Cardiac fibroblast (primary cell): ENCODE measurements at regions not wholly inside any gene's neighbourhood (a gene's known extent, or its start where the extent isn't known, plus 50 kb on each side); places are given as distances from the start of the nearest gene placed in this dataset.

ENCODE experiments used
- DNase-seq, 2 donors: peaks; one replicate each; pipeline versions ENCODE4 v3.0.0 to v3.0.0-alpha.2; 2010; ENCODE audit warnings: low read depth in 2 of 2
- H3K4me3 ChIP-seq, 2 donors: replicated peaks in 1 of 2; 1 replicate in 1 of 2; 2 replicates in 1 of 2; pipeline ENCODE4 v1.5.1; 2011; ENCODE audit warnings: low read depth in 2 of 2, low read length in 2 of 2, mild to moderate bottlenecking in 2 of 2, moderate library complexity in 1 of 2
- TF ChIP-seq, protein P1 (sequence below): IDR thresholded peaks from one replicate; pipeline ENCODE4 v1.5.1; 2011; ENCODE audit warnings: low read depth, mild to moderate bottlenecking, low read length, inconsistent platforms

DNA sequence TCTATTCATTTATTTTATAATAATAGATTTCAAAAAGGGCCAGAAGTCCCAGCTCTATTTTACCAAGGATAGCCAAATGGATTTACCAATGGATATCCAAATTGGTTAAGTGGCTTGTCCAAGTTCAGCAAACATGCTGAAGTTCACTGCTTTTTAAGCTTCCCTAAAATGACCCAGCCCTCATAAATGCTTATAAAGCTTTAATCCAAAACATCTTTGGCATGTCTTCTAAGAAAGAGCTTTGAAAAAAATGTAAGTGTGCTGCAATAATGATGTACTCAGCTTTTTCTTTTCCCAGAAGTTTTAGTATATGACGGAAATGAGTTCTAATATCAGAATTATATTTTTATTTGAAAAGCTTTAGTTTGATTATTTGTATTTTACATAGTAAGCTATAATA is 451.5 kb upstream of the ADAMTS5 start:
- DNase-seq, result no peak
- TF ChIP-seq, protein P1, sequence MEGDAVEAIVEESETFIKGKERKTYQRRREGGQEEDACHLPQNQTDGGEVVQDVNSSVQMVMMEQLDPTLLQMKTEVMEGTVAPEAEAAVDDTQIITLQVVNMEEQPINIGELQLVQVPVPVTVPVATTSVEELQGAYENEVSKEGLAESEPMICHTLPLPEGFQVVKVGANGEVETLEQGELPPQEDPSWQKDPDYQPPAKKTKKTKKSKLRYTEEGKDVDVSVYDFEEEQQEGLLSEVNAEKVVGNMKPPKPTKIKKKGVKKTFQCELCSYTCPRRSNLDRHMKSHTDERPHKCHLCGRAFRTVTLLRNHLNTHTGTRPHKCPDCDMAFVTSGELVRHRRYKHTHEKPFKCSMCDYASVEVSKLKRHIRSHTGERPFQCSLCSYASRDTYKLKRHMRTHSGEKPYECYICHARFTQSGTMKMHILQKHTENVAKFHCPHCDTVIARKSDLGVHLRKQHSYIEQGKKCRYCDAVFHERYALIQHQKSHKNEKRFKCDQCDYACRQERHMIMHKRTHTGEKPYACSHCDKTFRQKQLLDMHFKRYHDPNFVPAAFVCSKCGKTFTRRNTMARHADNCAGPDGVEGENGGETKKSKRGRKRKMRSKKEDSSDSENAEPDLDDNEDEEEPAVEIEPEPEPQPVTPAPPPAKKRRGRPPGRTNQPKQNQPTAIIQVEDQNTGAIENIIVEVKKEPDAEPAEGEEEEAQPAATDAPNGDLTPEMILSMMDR, result no peak

DNA sequence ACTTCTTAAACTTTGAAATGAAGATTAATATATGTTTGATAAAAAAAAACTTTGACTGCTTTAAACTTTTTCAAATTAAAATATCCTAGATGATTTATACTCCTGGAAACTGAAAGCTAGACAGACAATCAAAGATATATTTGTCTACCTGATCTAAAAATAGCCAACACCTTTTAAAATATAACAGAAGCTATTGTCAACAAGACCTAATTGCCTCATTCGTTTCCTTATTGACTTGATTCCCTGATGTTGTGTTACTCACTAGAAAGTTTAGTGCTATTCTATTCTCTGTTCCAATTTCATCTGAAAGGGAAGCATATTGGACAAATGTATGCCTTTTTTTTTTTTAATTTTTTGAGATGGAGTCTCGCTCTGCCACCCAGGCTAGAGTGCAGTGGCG is 445.6 kb upstream of the ADAMTS5 start:
- TF ChIP-seq, protein P1, result no peak
- no peak overlapping the region for H3K4me3 ChIP-seq
- DNase-seq, result no peak

More for the DNA sequence above, 451.5 kb upstream of the ADAMTS5 start:
- H3K4me3 ChIP-seq, result no peak overlapping the region

DNA sequence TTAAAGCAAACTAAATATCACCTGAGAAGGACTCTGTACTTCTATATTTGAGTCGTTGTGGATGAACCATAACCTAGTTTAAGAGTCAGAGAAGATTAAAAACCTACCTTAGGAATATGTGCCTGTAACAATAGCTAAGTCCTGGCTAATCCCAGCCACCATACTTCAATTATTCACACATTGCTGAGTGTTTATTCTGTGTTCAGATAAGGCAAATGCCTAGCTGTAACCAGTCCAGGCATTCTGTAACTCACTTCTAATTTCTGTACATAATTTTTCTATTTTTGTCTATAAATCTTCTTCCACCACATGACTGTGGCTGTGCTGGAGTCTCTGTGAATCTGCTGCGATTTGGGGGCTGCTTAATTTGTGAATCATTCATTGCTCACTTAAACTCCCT is 441.9 kb upstream of the ADAMTS5 start:
- H3K4me3 ChIP-seq, result no peak overlapping the region
- DNase-seq, result no peak
- TF ChIP-seq, protein P1, result no peak

DNA sequence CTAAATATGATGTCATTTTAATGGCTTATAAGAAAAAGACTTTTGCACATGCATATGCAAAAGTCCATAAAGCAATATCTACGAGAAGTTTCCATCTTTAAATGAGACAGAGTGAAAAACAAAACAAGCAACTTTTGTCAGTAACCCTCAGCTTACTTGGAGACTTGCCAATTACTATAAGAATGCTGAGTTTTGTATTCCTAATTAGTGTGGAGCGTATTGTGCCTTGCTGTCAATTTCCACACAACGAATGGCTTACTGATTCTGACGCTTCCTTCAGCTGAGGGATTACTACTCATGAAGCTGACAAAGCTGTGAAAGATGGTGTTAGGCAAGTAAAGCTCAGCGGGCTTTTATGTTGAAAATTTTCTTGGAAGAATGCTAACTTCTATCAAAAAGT is 440.4 kb upstream of the ADAMTS5 start:
- TF ChIP-seq, protein P1, result no peak
- DNase-seq, result peak in 1 of 2 donors; percentile 34
- no peak overlapping the region for H3K4me3 ChIP-seq

DNA sequence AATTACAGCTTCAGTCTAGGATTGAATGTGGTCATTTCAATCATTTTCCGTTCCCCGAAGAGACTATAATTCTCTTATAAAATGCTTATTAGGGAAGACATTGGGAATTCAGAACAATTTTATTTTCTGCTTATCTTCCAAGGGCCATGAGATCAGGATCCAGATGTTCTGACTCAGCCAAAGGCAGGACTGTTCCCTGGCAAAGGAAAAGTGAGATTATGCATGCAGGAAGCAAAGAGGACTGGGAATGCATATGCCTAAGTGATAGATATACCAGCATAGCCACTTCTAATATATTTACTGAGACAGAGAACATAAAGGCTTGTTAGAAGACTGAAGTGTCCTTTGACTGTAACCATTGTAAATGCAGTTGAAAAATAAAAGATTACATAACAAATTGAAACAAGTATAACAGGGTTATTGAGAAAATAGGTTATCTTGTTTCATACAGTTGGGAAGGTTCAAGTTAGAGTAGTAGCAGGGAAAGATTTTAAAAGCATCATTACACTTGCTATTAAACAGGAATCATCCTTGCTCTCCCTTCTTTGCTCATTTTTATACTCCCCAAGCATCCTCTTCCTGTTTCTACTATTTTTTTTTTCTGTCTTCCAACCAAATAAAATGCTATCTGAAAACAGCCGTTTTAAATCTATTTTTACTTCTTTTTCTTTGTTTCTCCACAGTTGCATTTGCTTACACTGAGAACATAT is 439.6 kb upstream of the ADAMTS5 start:
- TF ChIP-seq, protein P1, result no peak
- DNase-seq, result peak; percentile 29 to 70
- no peak overlapping the region for H3K4me3 ChIP-seq

DNA sequence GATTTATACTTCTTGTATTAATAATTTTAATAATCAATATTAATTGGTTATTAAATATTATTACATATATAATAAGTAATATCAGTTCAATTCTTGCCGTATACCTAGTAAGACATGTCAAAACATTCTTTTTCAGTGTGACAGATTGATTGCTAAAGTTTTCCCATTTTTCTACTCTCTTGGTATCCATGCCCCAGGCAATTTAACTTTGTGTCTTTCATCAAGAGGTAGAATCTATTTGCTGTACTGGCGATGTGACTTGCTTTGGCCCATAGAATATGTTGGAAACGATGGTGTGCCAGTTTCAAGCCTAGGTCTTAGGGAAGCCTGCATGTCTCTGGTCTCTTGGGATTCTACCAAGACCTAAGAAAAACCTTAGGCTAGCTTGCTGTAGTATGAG is 436.1 kb upstream of the ADAMTS5 start:
- TF ChIP-seq, protein P1, result no peak
- no peak overlapping the region for H3K4me3 ChIP-seq
- DNase-seq, result no peak

DNA sequence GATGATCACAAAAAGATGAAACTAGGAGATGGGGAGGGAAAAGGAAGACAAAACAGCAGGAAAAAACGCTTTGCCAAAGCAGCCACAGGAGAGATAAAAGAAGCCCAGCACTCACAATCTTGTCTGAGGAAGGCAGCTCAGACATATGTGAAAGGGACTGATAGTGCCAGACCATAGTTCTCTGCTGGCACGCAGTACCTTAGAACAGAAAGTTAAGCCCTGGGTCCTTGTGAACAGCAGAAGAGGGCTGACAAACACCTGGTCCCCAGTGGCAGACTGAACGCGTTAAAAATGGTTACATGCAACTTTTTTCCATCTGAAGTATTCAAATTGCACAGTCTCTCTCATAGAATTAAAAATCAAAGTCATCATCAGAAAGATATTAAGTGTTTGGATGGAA is 433.2 kb upstream of the ADAMTS5 start:
- TF ChIP-seq, protein P1, result no peak
- no peak for DNase-seq
- H3K4me3 ChIP-seq, result no peak overlapping the region
